Fibroblast of lung (primary cell): ENCODE measurements at regions not wholly inside any gene's neighbourhood (a gene's known extent, or its start where the extent isn't known, plus 50 kb on each side); places are given as distances from the start of the nearest gene placed in this dataset.

Experiments used
- DNase-seq, 2 donors: peaks; one replicate each; pipeline versions ENCODE4 v3.0.0 to v3.0.0-alpha.2; 2010; ENCODE audit warnings: low read depth in 2 of 2
- H2AFZ ChIP-seq: 2 replicates; pipeline ENCODE4 v1.5.1; 2012; ENCODE audit warnings: low read length, control low read depth, inconsistent platforms
- H3K27ac ChIP-seq: 2 replicates; pipeline ENCODE4 v1.5.1; 2011; ENCODE audit warnings: low read length, control low read depth; ENCODE audit not compliant: insufficient read depth
- H3K27me3 ChIP-seq: 2 replicates; pipeline ENCODE4 v1.5.1; 2011; ENCODE audit warnings: mild to moderate bottlenecking, low read length; ENCODE audit not compliant: control insufficient read depth, insufficient read depth
- H3K36me3 ChIP-seq: 2 replicates; pipeline ENCODE4 v1.5.1; 2011; ENCODE audit warnings: low read length; ENCODE audit not compliant: control insufficient read depth, insufficient read depth
- H3K4me1 ChIP-seq: 2 replicates; pipeline ENCODE4 v1.5.1; 2011; ENCODE audit warnings: low read length; ENCODE audit not compliant: control insufficient read depth, insufficient read depth; ENCODE audit errors: extremely low read depth
- H3K4me2 ChIP-seq: 2 replicates; pipeline ENCODE4 v1.5.1; 2011; ENCODE audit warnings: low read length, control low read depth; ENCODE audit not compliant: insufficient read depth; ENCODE audit errors: extremely low read depth
- H3K4me3 ChIP-seq, 4 experiments: fragments of 200-600 bp in 1 of 4; sonication (generic) in 1 of 4; replicated peaks in 1 of 4; 2 replicates each; pipeline ENCODE4 v1.5.1; 2011 to 2016; ENCODE audit warnings: low read length in 4 of 4, low read depth in 3 of 4, mild to moderate bottlenecking in 3 of 4, control low read depth in 2 of 4, inconsistent platforms in 1 of 4, mixed read lengths in 1 of 4; ENCODE audit not compliant: insufficient read depth in 1 of 4; ENCODE audit errors: control extremely low read depth in 1 of 4
- H3K79me2 ChIP-seq: 2 replicates; pipeline ENCODE4 v1.5.1; 2012; ENCODE audit warnings: mild to moderate bottlenecking, low read length, inconsistent platforms; ENCODE audit not compliant: control insufficient read depth, insufficient read depth
- H3K9ac ChIP-seq: 2 replicates; pipeline ENCODE4 v1.5.1; 2011; ENCODE audit warnings: mild to moderate bottlenecking, low read length, control low read depth; ENCODE audit not compliant: insufficient read depth
- H3K9me3 ChIP-seq: 2 replicates; pipeline ENCODE4 v1.5.1; 2012; ENCODE audit warnings: low read depth, low read length; ENCODE audit not compliant: control insufficient read depth, insufficient read depth
- H4K20me1 ChIP-seq: 2 replicates; pipeline ENCODE4 v1.5.1; 2011; ENCODE audit warnings: low read length; ENCODE audit not compliant: control insufficient read depth, insufficient read depth; ENCODE audit errors: extremely low read depth
- EZH2 ChIP-seq: IDR thresholded peaks from 2 replicates; pipeline ENCODE4 v1.5.1; 2012; ENCODE audit warnings: low read length, control low read depth, mild to moderate bottlenecking; ENCODE audit errors: missing control alignments
- TF ChIP-seq, protein P1 (sequence below), 2 donors: IDR thresholded peaks in 1 of 2; conservative IDR thresholded peaks in 1 of 2; 1 replicate in 1 of 2; 2 replicates in 1 of 2; pipeline ENCODE4 v1.5.1; 2011 to 2012; ENCODE audit warnings: low read length in 2 of 2, control low read depth in 1 of 2, inconsistent platforms in 1 of 2, low read depth in 1 of 2, mild to moderate bottlenecking in 1 of 2

DNA sequence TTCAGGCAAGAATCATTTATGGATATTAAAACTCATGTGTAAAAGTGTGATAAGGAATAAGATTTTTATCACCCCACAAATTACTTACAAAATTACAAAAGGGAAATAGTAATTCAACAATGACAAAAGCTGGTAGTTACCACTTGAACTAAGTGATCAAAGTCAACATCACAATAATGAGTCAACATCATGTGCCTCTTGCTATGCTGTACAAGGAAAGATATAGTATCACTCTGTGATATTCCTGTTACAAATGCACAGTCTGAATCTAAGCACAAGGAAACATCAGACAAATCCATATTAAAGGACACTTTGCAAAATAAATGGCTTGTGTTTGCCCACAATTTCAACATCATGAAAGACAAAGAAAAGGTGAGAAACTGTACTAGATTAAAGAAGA is 90.5 kb upstream of the PLCL2 start:
- TF ChIP-seq, protein P1, sequence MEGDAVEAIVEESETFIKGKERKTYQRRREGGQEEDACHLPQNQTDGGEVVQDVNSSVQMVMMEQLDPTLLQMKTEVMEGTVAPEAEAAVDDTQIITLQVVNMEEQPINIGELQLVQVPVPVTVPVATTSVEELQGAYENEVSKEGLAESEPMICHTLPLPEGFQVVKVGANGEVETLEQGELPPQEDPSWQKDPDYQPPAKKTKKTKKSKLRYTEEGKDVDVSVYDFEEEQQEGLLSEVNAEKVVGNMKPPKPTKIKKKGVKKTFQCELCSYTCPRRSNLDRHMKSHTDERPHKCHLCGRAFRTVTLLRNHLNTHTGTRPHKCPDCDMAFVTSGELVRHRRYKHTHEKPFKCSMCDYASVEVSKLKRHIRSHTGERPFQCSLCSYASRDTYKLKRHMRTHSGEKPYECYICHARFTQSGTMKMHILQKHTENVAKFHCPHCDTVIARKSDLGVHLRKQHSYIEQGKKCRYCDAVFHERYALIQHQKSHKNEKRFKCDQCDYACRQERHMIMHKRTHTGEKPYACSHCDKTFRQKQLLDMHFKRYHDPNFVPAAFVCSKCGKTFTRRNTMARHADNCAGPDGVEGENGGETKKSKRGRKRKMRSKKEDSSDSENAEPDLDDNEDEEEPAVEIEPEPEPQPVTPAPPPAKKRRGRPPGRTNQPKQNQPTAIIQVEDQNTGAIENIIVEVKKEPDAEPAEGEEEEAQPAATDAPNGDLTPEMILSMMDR (conservative IDR thresholded peaks at IDR 0.05 in 1 of 2, IDR thresholded peaks at IDR 0.05 in 1 of 2; ENCODE audit: low read depth in 1 of 2, low read length in 2 of 2), result no peak
- TF ChIP-seq EZH2, result no peak
- DNase-seq, result no peak
- H3K4me2 ChIP-seq, result no peak overlapping the region
- no peak overlapping the region for H2AFZ ChIP-seq
- no peaks in the 10 kb centered on the region for H3K27me3 ChIP-seq
- H4K20me1 ChIP-seq, result no peaks in the 10 kb centered on the region
- H3K4me1 ChIP-seq, result no peaks in the 10 kb centered on the region
- no peak overlapping the region for H3K9ac ChIP-seq
- no peaks in the 10 kb centered on the region for H3K79me2 ChIP-seq
- no peaks in the 10 kb centered on the region for H3K9me3 ChIP-seq
- no peak overlapping the region for H3K4me3 ChIP-seq
- H3K36me3 ChIP-seq, result no peaks in the 10 kb centered on the region
- no peak overlapping the region for H3K27ac ChIP-seq

DNA sequence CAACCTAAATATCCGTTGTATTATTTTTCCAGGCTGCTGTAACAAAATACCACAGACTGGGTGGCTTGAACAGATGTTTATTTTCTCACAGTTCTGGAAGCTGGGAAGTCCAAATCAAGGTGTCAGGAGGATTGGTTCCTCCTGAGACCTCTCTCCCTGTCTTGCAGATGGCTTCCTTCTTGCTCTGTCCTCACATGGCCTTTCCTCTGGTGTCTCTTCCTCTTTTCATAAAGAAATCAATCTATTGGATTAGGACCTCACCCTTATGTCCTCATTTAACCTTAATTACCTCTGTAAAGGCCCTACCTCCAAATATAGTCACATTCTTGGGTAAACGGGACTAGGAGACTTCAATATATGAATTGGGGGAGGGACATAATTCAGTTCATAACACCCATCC is 89.2 kb upstream of the PLCL2 start:
- H3K4me3 ChIP-seq, result no peak overlapping the region
- TF ChIP-seq EZH2, result no peak
- TF ChIP-seq, protein P1 (conservative IDR thresholded peaks at IDR 0.05 in 1 of 2, IDR thresholded peaks at IDR 0.05 in 1 of 2; ENCODE audit: low read depth in 1 of 2, low read length in 2 of 2), result no peak
- H3K27ac ChIP-seq, result no peak overlapping the region
- DNase-seq, result no peak
- no peaks in the 10 kb centered on the region for H4K20me1 ChIP-seq
- H3K9me3 ChIP-seq, result no peaks in the 10 kb centered on the region
- no peaks in the 10 kb centered on the region for H3K4me1 ChIP-seq
- no peaks in the 10 kb centered on the region for H3K79me2 ChIP-seq
- H2AFZ ChIP-seq, result no peak overlapping the region
- H3K27me3 ChIP-seq, result no peaks in the 10 kb centered on the region
- H3K4me2 ChIP-seq, result no peak overlapping the region
- H3K9ac ChIP-seq, result no peak overlapping the region
- H3K36me3 ChIP-seq, result no peaks in the 10 kb centered on the region

DNA sequence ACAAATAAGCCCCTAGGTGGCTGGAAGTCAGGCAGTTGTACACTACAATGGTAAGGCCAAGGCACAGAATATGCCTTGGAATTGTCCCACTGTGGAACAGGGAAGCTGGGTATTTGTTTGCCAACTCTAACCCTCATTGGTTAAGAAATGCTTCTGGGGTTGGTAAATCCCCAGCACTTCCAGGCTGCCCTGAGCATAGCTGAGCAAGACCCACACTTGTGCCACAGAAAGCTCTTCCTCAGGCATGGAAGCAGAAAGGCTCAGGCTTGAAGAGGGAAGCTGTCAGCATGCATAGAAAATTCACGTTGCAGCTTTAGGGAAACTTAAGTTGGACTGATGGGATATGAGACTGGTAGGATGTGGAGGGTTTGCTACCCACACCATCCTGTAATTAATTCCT is 86.9 kb upstream of the PLCL2 start:
- Histone ChIP-seq H3K79me2 (no peaks in the 10 kb centered on the region), H3K27me3 (no peaks in the 10 kb centered on the region), H3K9ac (no peak overlapping the region), H3K36me3 (no peaks in the 10 kb centered on the region), H3K4me3 (no peak overlapping the region), H3K4me2 (no peak overlapping the region), H4K20me1 (no peaks in the 10 kb centered on the region), H3K27ac (no peak overlapping the region), H2AFZ (no peak overlapping the region), H3K9me3 (no peaks in the 10 kb centered on the region), H3K4me1 (no peaks in the 10 kb centered on the region)
- DNase-seq, result no peak
- TF ChIP-seq EZH2, result no peak
- TF ChIP-seq, protein P1 (conservative IDR thresholded peaks at IDR 0.05 in 1 of 2, IDR thresholded peaks at IDR 0.05 in 1 of 2; ENCODE audit: low read depth in 1 of 2, low read length in 2 of 2), result no peak
